ENCODE measurements at regions not wholly inside any gene's neighbourhood (a gene's known extent, or its start where the extent isn't known, plus 50 kb on each side); places are given as distances from the start of the nearest gene placed in this dataset.
"Not testable (repeated sequence)": the region's sequence is repeated elsewhere in the genome, so short reads cannot be mapped to it uniquely, and the experiment has no call there.

- H3F3A ChIP-seq (replicated peaks; ENCODE audit: low read depth); H3K79me2 ChIP-seq (replicated peaks; ENCODE audit: insufficient read depth); H3K9me2 ChIP-seq (ENCODE audit: insufficient read depth); H3K36me3 ChIP-seq (ENCODE audit: insufficient read depth); H3K27ac ChIP-seq (ENCODE audit: low read depth); H2AFZ ChIP-seq; H3K36me3 Mint-ChIP-seq (ENCODE audit: low read depth); H3K27ac Mint-ChIP-seq; H3K4me1 Mint-ChIP-seq; H3K4me1 ChIP-seq (ENCODE audit: insufficient read depth); H4K20me1 ChIP-seq (replicated peaks; ENCODE audit: insufficient read depth); H3K9me3 Mint-ChIP-seq: not testable (repeated sequence)
- TF ChIP-seq CTCF (conservative IDR thresholded peaks at IDR 0.05; ENCODE audit: low read depth in 2 of 2), result peak; percentile 12 to 78; a peak in 2 of 4 replicates
- ATAC-seq, result peak; percentile 87
- peak overlapping the region; percentile 67; the same call in 1 of the 2 replicates for H3K4me2 ChIP-seq
- Mint-ChIP-seq H3K4me3 (peak overlapping the region; percentile 61), H3K27me3 (ENCODE audit: insufficient read depth, low read depth, poor library complexity) (peaks cover 33% of the 10 kb centered on the region)
- peak overlapping the region; percentile 54 for H3K4me3 ChIP-seq
- peaks cover 22% of the 10 kb centered on the region for H3K27me3 ChIP-seq (ENCODE audit: insufficient read depth)
- peak; percentile 59 for DNase-seq (ENCODE audit: low spot score)
These were observed 56.3 kb upstream of the KRTAP5-11 start for GRCh38 chr11:71638801-71639519.

- not testable (repeated sequence) for H3K4me1 Mint-ChIP-seq; H3K36me3 Mint-ChIP-seq (ENCODE audit: low read depth); H4K20me1 ChIP-seq (replicated peaks; ENCODE audit: insufficient read depth); H3K27ac ChIP-seq (ENCODE audit: low read depth); H3K27ac Mint-ChIP-seq; H3K4me1 ChIP-seq (ENCODE audit: insufficient read depth); H3K36me3 ChIP-seq (ENCODE audit: insufficient read depth); H3K9me3 Mint-ChIP-seq; H3K9me2 ChIP-seq (ENCODE audit: insufficient read depth); H3F3A ChIP-seq (replicated peaks; ENCODE audit: low read depth); H3K79me2 ChIP-seq (replicated peaks; ENCODE audit: insufficient read depth); ATAC-seq; H2AFZ ChIP-seq
- Histone ChIP-seq H3K4me2 (peak overlapping the region; percentile 67; the same call in 1 of the 2 replicates), H3K27me3 (ENCODE audit: insufficient read depth) (peaks cover 22% of the 10 kb centered on the region), H3K4me3 (peak overlapping the region; percentile 54)
- peak; percentile 50 for DNase-seq (ENCODE audit: low spot score)
- Mint-ChIP-seq H3K4me3 (peak overlapping the region; percentile 61; the same call in 2 of the 3 replicates), H3K27me3 (ENCODE audit: insufficient read depth, low read depth, poor library complexity) (peaks cover 33% of the 10 kb centered on the region)
These were observed 56.8 kb upstream of the KRTAP5-11 start for GRCh38 chr11:71639520-71639849.

- Mint-ChIP-seq H3K4me3 (peak overlapping the region; percentile 61), H3K27me3 (ENCODE audit: insufficient read depth, low read depth, poor library complexity) (peaks cover 33% of the 10 kb centered on the region)
- not testable (repeated sequence) for H2AFZ ChIP-seq; ATAC-seq; H3K36me3 Mint-ChIP-seq (ENCODE audit: low read depth); H3K9me2 ChIP-seq (ENCODE audit: insufficient read depth); H3K27ac Mint-ChIP-seq; H3K4me1 Mint-ChIP-seq; H3K27ac ChIP-seq (ENCODE audit: low read depth); H3K4me1 ChIP-seq (ENCODE audit: insufficient read depth); H3K79me2 ChIP-seq (replicated peaks; ENCODE audit: insufficient read depth); H3F3A ChIP-seq (replicated peaks; ENCODE audit: low read depth); H3K36me3 ChIP-seq (ENCODE audit: insufficient read depth); H4K20me1 ChIP-seq (replicated peaks; ENCODE audit: insufficient read depth); H3K9me3 Mint-ChIP-seq
- Histone ChIP-seq H3K4me2 (peak overlapping the region; percentile 77), H3K27me3 (ENCODE audit: insufficient read depth) (peaks cover 22% of the 10 kb centered on the region), H3K4me3 (peak overlapping the region; percentile 55)
- peak; percentile 18 for DNase-seq (ENCODE audit: low spot score)
These were observed 57.2 kb upstream of the KRTAP5-11 start for GRCh38 chr11:71639916-71640315.

- not testable (repeated sequence) for H3K4me2 ChIP-seq; DNase-seq (ENCODE audit: low spot score); H3K36me3 ChIP-seq (ENCODE audit: insufficient read depth); H3F3A ChIP-seq (replicated peaks; ENCODE audit: low read depth); H3K27ac ChIP-seq (ENCODE audit: low read depth); H3K36me3 Mint-ChIP-seq (ENCODE audit: low read depth); H3K27ac Mint-ChIP-seq; H4K20me1 ChIP-seq (replicated peaks; ENCODE audit: insufficient read depth); ATAC-seq; H3K79me2 ChIP-seq (replicated peaks; ENCODE audit: insufficient read depth); H3K27me3 ChIP-seq (ENCODE audit: insufficient read depth); H3K27me3 Mint-ChIP-seq (ENCODE audit: insufficient read depth, low read depth, poor library complexity); H3K4me3 Mint-ChIP-seq; H3K9me2 ChIP-seq (ENCODE audit: insufficient read depth); H2AFZ ChIP-seq; H3K4me3 ChIP-seq; H3K9me3 Mint-ChIP-seq; H3K4me1 ChIP-seq (ENCODE audit: insufficient read depth)
- peaks cover 10% of the 10 kb centered on the region for H3K4me1 Mint-ChIP-seq
These were observed 64.4 kb upstream of the KRTAP5-11 start for GRCh38 chr11:71647078-71647477.

- H2AFZ ChIP-seq; H3K4me3 ChIP-seq; H3K27ac ChIP-seq (ENCODE audit: low read depth); H3K9me3 Mint-ChIP-seq; H4K20me1 ChIP-seq (replicated peaks; ENCODE audit: insufficient read depth); H3K36me3 ChIP-seq (ENCODE audit: insufficient read depth); H3K79me2 ChIP-seq (replicated peaks; ENCODE audit: insufficient read depth); H3K27me3 Mint-ChIP-seq (ENCODE audit: insufficient read depth, low read depth, poor library complexity); ATAC-seq; H3K4me1 ChIP-seq (ENCODE audit: insufficient read depth); H3K9me2 ChIP-seq (ENCODE audit: insufficient read depth); H3K27me3 ChIP-seq (ENCODE audit: insufficient read depth); H3K36me3 Mint-ChIP-seq (ENCODE audit: low read depth); H3K4me3 Mint-ChIP-seq; H3K27ac Mint-ChIP-seq; DNase-seq (ENCODE audit: low spot score); H3K4me2 ChIP-seq; H3F3A ChIP-seq (replicated peaks; ENCODE audit: low read depth): not testable (repeated sequence)
- peaks cover 31% of the 10 kb centered on the region for H3K4me1 Mint-ChIP-seq
These were observed 70.3 kb upstream of the KRTAP5-11 start for GRCh38 chr11:71652998-71653397.

- H3K27ac Mint-ChIP-seq; H3K79me2 ChIP-seq (replicated peaks; ENCODE audit: insufficient read depth); H3K9me2 ChIP-seq (ENCODE audit: insufficient read depth); DNase-seq (ENCODE audit: low spot score); H3K9me3 Mint-ChIP-seq; ATAC-seq; H3F3A ChIP-seq (replicated peaks; ENCODE audit: low read depth); H3K27me3 Mint-ChIP-seq (ENCODE audit: insufficient read depth, low read depth, poor library complexity); H3K27me3 ChIP-seq (ENCODE audit: insufficient read depth); H3K36me3 Mint-ChIP-seq (ENCODE audit: low read depth); H3K4me1 ChIP-seq (ENCODE audit: insufficient read depth); H2AFZ ChIP-seq; H4K20me1 ChIP-seq (replicated peaks; ENCODE audit: insufficient read depth); H3K4me3 ChIP-seq; H3K4me2 ChIP-seq; H3K4me3 Mint-ChIP-seq; H3K27ac ChIP-seq (ENCODE audit: low read depth); H3K36me3 ChIP-seq (ENCODE audit: insufficient read depth): not testable (repeated sequence)
- peaks cover 31% of the 10 kb centered on the region for H3K4me1 Mint-ChIP-seq
These were observed 71.7 kb upstream of the KRTAP5-11 start for GRCh38 chr11:71654423-71654822.

Measured in GM23338 (cell line).